Mesenchymal stem cell (in vitro differentiated cells and primary cell): ENCODE measurements at regions not wholly inside any gene's neighbourhood (a gene's known extent, or its start where the extent isn't known, plus 50 kb on each side); places are given as distances from the start of the nearest gene placed in this dataset.

ENCODE experiments used
- DNase-seq: peaks from one replicate; pipeline ENCODE4 v3.0.0-alpha.2; 2013
- H2AFZ ChIP-seq: one replicate; pipeline ENCODE4 v1.6.1; 2013; ENCODE audit warnings: low read depth, mild to moderate bottlenecking, control low read depth, inconsistent platforms, low read length, moderate library complexity
- H2AK5ac ChIP-seq: 2 replicates; pipeline ENCODE4 v1.6.1; 2013; ENCODE audit warnings: low read length, moderate library complexity, mild to moderate bottlenecking, inconsistent platforms; ENCODE audit not compliant: severe bottlenecking
- H2BK120ac ChIP-seq: one replicate; pipeline ENCODE4 v1.6.1; 2013; ENCODE audit warnings: low read depth, mild to moderate bottlenecking, inconsistent platforms, low read length, moderate library complexity
- H2BK12ac ChIP-seq, 2 experiments: one replicate each; pipeline ENCODE4 v1.6.1; 2013; ENCODE audit warnings: inconsistent platforms in 2 of 2, low read length in 2 of 2, mild to moderate bottlenecking in 2 of 2, moderate library complexity in 2 of 2, control low read depth in 1 of 2
- H2BK15ac ChIP-seq: one replicate; pipeline ENCODE4 v1.6.1; 2013; ENCODE audit warnings: mild to moderate bottlenecking, low read depth, inconsistent platforms; ENCODE audit not compliant: poor library complexity, severe bottlenecking
- H2BK5ac ChIP-seq: 2 replicates; pipeline ENCODE4 v1.6.1; 2013; ENCODE audit warnings: low read depth, mild to moderate bottlenecking, low read length, control low read depth, inconsistent platforms; ENCODE audit not compliant: poor library complexity, severe bottlenecking
- H3K14ac ChIP-seq, 2 experiments: one replicate each; pipeline ENCODE4 v1.6.1; 2013; ENCODE audit warnings: inconsistent platforms in 2 of 2, low read length in 2 of 2, control low read depth in 1 of 2, mild to moderate bottlenecking in 1 of 2, moderate library complexity in 1 of 2
- H3K18ac ChIP-seq, 2 experiments: one replicate each; pipeline ENCODE4 v1.6.1; 2013; ENCODE audit warnings: inconsistent platforms in 2 of 2, low read length in 2 of 2, control low read depth in 1 of 2, low read depth in 1 of 2, mild to moderate bottlenecking in 1 of 2
- H3K23ac ChIP-seq, 2 experiments: one replicate each; pipeline ENCODE4 v1.6.1; 2013; ENCODE audit warnings: inconsistent platforms in 2 of 2, low read length in 2 of 2, mild to moderate bottlenecking in 2 of 2, moderate library complexity in 2 of 2, control low read depth in 1 of 2
- H3K27ac ChIP-seq: 2 replicates; pipeline ENCODE4 v1.5.1; 2013; ENCODE audit warnings: mild to moderate bottlenecking, moderate library complexity, low read length, control low read depth, inconsistent platforms; ENCODE audit not compliant: poor library complexity, severe bottlenecking
- H3K27me3 ChIP-seq, 2 experiments: 2 replicates each; pipeline versions ENCODE4 v1.6.1 to v1.7.0; 2013; ENCODE audit warnings: low read length in 2 of 2, mild to moderate bottlenecking in 2 of 2, moderate library complexity in 2 of 2, control low read depth in 1 of 2, inconsistent platforms in 1 of 2; ENCODE audit not compliant: control insufficient read depth in 1 of 2, insufficient read depth in 1 of 2
- H3K36me3 ChIP-seq, 2 experiments: 2 replicates each; pipeline versions ENCODE4 v1.6.1 to v1.7.0; 2013; ENCODE audit warnings: low read length in 2 of 2, control low read depth in 1 of 2, inconsistent platforms in 1 of 2, low read depth in 1 of 2, mild to moderate bottlenecking in 1 of 2; ENCODE audit not compliant: insufficient read depth in 2 of 2, control insufficient read depth in 1 of 2
- H3K4ac ChIP-seq, 2 experiments: one replicate each; pipeline ENCODE4 v1.6.1; 2013; ENCODE audit warnings: inconsistent platforms in 2 of 2, low read length in 2 of 2, mild to moderate bottlenecking in 2 of 2, moderate library complexity in 2 of 2, control low read depth in 1 of 2, low read depth in 1 of 2
- H3K4me1 ChIP-seq: 2 replicates; pipeline ENCODE4 v1.6.1; 2013; ENCODE audit warnings: low read depth, low read length, control low read depth; ENCODE audit not compliant: control insufficient read depth, insufficient read depth
- H3K4me2 ChIP-seq: 2 replicates; pipeline ENCODE4 v1.6.1; 2013; ENCODE audit warnings: low read length, mild to moderate bottlenecking, inconsistent platforms; ENCODE audit not compliant: poor library complexity, severe bottlenecking
- H3K4me3 ChIP-seq, 2 experiments: 2 replicates each; pipeline versions ENCODE4 v1.5.1 to v1.7.0; 2013; ENCODE audit warnings: low read length in 2 of 2, mild to moderate bottlenecking in 2 of 2, control low read depth in 1 of 2, low read depth in 1 of 2; ENCODE audit not compliant: insufficient read depth in 1 of 2
- H3K79me1 ChIP-seq: replicated peaks from 2 replicates; pipeline ENCODE4 v1.6.1; 2013; ENCODE audit warnings: mild to moderate bottlenecking, control low read depth, low read length, inconsistent platforms; ENCODE audit not compliant: poor library complexity, severe bottlenecking
- H3K9ac ChIP-seq: 2 replicates; pipeline ENCODE4 v1.7.0; 2013; ENCODE audit warnings: mild to moderate bottlenecking, low read length, moderate library complexity
- H3K9me3 ChIP-seq: 2 replicates; pipeline ENCODE4 v1.7.0; 2013; ENCODE audit warnings: mild to moderate bottlenecking, low read length; ENCODE audit not compliant: control insufficient read depth
- H4K8ac ChIP-seq: one replicate; pipeline ENCODE4 v1.6.1; 2013; ENCODE audit warnings: inconsistent platforms, mild to moderate bottlenecking, low read length, moderate library complexity
- H4K91ac ChIP-seq: one replicate; pipeline ENCODE4 v1.6.1; 2013; ENCODE audit warnings: mild to moderate bottlenecking, low read length, inconsistent platforms
- WGBS: methylation state at CpG from one replicate; pipeline ENCODE4 v1.1.7; 2013; ENCODE audit warnings: mixed read lengths; 5-methylcytosine and 5-hydroxymethylcytosine counted together

DNA sequence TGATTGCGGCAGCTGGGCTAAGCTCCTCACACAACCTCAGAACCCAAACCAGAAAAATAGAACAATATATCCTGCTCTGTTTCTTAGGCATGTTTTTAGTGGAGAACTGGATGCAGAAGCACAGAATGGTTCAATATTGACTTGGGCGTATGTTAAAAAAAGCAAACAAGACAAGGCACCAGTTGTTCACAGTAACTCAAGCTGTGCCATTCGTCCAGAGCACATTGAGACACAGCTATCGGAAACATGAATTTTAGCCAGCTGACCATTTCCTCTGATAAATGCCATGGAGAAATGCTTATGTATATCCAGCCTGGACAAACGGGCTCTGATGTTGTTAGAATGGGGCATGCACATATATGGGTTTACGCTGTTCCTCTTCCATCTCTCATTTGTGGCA is 129.2 kb upstream of the PDZRN3 start:
- Histone ChIP-seq H2AK5ac (no peak overlapping the region), H4K91ac (no peak overlapping the region), H3K4me1 (no peaks in the 10 kb centered on the region), H3K9ac (no peak overlapping the region), H3K79me1 (no peaks in the 10 kb centered on the region), H3K23ac (no peak overlapping the region), H3K4ac (no peak overlapping the region), H2AFZ (no peak overlapping the region), H3K14ac (no peak overlapping the region), H2BK12ac (no peak overlapping the region), H3K9me3 (no peaks in the 10 kb centered on the region), H3K27me3 (no peaks in the 10 kb centered on the region), H2BK15ac (no peak overlapping the region), H3K4me3 (no peak overlapping the region), H4K8ac (no peak overlapping the region), H3K18ac (no peak overlapping the region), H2BK5ac (no peak overlapping the region), H3K27ac (no peak overlapping the region), H3K4me2 (no peak overlapping the region), H2BK120ac (no peak overlapping the region), H3K36me3 (no peaks in the 10 kb centered on the region)
- no peak for DNase-seq
- 94% methylated on average over 6 of the region's 6 CpGs for WGBS

GRCh38 chr3:73752338-73752737 is 127.6 kb upstream of the PDZRN3 start:
- no peak overlapping the region for H2AFZ ChIP-seq
- DNase-seq: no peak
- H3K4me2 ChIP-seq: no peak overlapping the region
- no peak overlapping the region for H3K9ac ChIP-seq
- H3K36me3 ChIP-seq: no peaks in the 10 kb centered on the region
- H2BK120ac ChIP-seq: no peak overlapping the region
- no peak overlapping the region for H4K8ac ChIP-seq
- no peak overlapping the region for H4K91ac ChIP-seq
- H3K27ac ChIP-seq: no peak overlapping the region
- H3K79me1 ChIP-seq: no peaks in the 10 kb centered on the region
- H2AK5ac ChIP-seq: no peak overlapping the region
- no peak overlapping the region for H3K18ac ChIP-seq
- WGBS: 90% methylated on average over 5 of the region's 5 CpGs
- H2BK15ac ChIP-seq: no peak overlapping the region
- no peak overlapping the region for H2BK5ac ChIP-seq
- H2BK12ac ChIP-seq: no peak overlapping the region
- H3K4me1 ChIP-seq: no peaks in the 10 kb centered on the region
- no peak overlapping the region for H3K4ac ChIP-seq
- H3K27me3 ChIP-seq: no peaks in the 10 kb centered on the region
- H3K14ac ChIP-seq: no peak overlapping the region
- no peaks in the 10 kb centered on the region for H3K9me3 ChIP-seq
- no peak overlapping the region for H3K4me3 ChIP-seq
- no peak overlapping the region for H3K23ac ChIP-seq

- H2BK5ac ChIP-seq: no peak overlapping the region
- H2AK5ac ChIP-seq: no peak overlapping the region
- H3K9me3 ChIP-seq: no peaks in the 10 kb centered on the region
- no peak overlapping the region for H3K4me3 ChIP-seq
- H3K27me3 ChIP-seq: no peaks in the 10 kb centered on the region
- peak overlapping the region in 1 of 2 experiments; percentile 10 for H2BK12ac ChIP-seq
- H2BK120ac ChIP-seq: no peak overlapping the region
- no peak overlapping the region for H3K23ac ChIP-seq
- no peak overlapping the region for H3K9ac ChIP-seq
- no peak overlapping the region for H3K18ac ChIP-seq
- peak overlapping the region; percentile 47 for H4K8ac ChIP-seq
- H2AFZ ChIP-seq: no peak overlapping the region
- WGBS: 89% methylated on average over 9 of the region's 9 CpGs
- H3K36me3 ChIP-seq: no peaks in the 10 kb centered on the region
- DNase-seq: no peak
- no peak overlapping the region for H4K91ac ChIP-seq
- H2BK15ac ChIP-seq: no peak overlapping the region
- H3K4me2 ChIP-seq: no peak overlapping the region
- no peaks in the 10 kb centered on the region for H3K79me1 ChIP-seq
- peaks cover 1% of the 10 kb centered on the region for H3K4me1 ChIP-seq
- H3K27ac ChIP-seq: no peak overlapping the region
- H3K4ac ChIP-seq: no peak overlapping the region
- no peak overlapping the region for H3K14ac ChIP-seq
Measured at GRCh38 chr3:73746623-73747022, 121.9 kb upstream of the PDZRN3 start.

DNA sequence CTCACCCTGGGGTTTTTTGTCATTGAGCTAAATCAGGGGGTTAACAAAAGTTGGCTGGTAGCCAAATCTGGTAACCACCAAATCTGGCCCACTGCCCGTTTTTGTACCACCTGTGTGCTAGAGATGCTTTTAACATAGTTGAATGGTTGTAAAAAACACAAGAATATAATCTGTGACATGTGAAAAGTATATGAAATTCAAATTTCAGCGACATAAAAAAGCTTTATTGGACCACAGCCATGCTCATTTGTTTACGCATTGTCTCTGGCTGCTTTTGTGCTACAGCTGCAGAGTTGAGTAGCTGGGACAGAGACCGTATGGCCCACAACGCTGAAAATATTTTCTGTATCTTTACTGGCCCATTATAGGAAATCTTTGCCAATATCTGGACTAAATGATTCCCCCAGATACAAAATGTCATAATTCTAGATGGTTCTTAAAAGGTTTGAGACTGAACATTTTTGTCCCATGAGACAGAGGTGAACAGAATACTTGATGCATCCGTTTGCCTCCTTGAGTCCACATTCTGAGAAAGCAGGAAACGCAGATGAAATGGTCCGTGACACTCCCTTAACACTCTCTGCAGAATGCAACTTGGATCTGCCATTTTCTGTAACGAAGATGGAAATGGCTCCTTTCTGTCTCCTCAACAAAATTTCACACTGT is 120.9 kb upstream of the PDZRN3 start:
- Histone ChIP-seq H2AFZ (no peak overlapping the region), H3K27ac (no peak overlapping the region), H4K91ac (no peak overlapping the region), H3K18ac (no peak overlapping the region), H3K4ac (no peak overlapping the region), H3K9ac (no peak overlapping the region), H3K4me3 (no peak overlapping the region), H2BK15ac (no peak overlapping the region), H2BK120ac (no peak overlapping the region), H3K4me2 (no peak overlapping the region), H2AK5ac (no peak overlapping the region), H3K79me1 (no peaks in the 10 kb centered on the region), H4K8ac (no peak overlapping the region), H3K14ac (no peak overlapping the region), H3K9me3 (no peaks in the 10 kb centered on the region), H2BK12ac (no peak overlapping the region), H2BK5ac (no peak overlapping the region), H3K4me1 (peaks cover 1% of the 10 kb centered on the region), H3K36me3 (no peaks in the 10 kb centered on the region), H3K27me3 (no peaks in the 10 kb centered on the region), H3K23ac (no peak overlapping the region)
- 78% methylated on average over 8 of the region's 9 CpGs for WGBS
- no peak for DNase-seq
